RWPE2 (cell line): ENCODE measurements at regions not wholly inside any gene's neighbourhood (a gene's known extent, or its start where the extent isn't known, plus 50 kb on each side); places are given as distances from the start of the nearest gene placed in this dataset.

ENCODE experiments used
- ATAC-seq: fragments of 200-7000 bp; cut with Tn5 transposase; 3 replicates; pipeline ENCODE4 v1.9.1; 2021; ENCODE audit warnings: low read depth
- DNase-seq: peaks from one replicate; pipeline ENCODE4 v3.0.0-alpha.2; 2020; ENCODE audit warnings: low spot score
- H3K27ac ChIP-seq: fragments of 450-650 bp; 2 replicates; pipeline ENCODE4 v1.5.1; 2017; ENCODE audit warnings: mild to moderate bottlenecking; ENCODE audit not compliant: poor library complexity, severe bottlenecking
- H3K27me3 ChIP-seq: fragments of 250-450 bp; sonication (Bioruptor Pico); 2 replicates; pipeline ENCODE4 v1.5.1; 2021; ENCODE audit warnings: mild to moderate bottlenecking, moderate library complexity; ENCODE audit not compliant: insufficient read depth, poor library complexity, severe bottlenecking
- H3K36me3 ChIP-seq: fragments of 250-450 bp; sonication (Bioruptor Pico); 2 replicates; pipeline ENCODE4 v1.5.1; 2020; ENCODE audit warnings: low read depth, mild to moderate bottlenecking, moderate library complexity
- H3K4me1 ChIP-seq: fragments of 250-450 bp; sonication (Bioruptor Pico); 2 replicates; pipeline ENCODE4 v1.5.1; 2021; ENCODE audit warnings: mild to moderate bottlenecking, moderate library complexity; ENCODE audit not compliant: insufficient read depth, poor library complexity, severe bottlenecking
- H3K4me3 ChIP-seq: fragments of 250-450 bp; sonication (Bioruptor Pico); 2 replicates; pipeline ENCODE4 v1.5.1; 2021; ENCODE audit warnings: mild to moderate bottlenecking, moderate library complexity; ENCODE audit not compliant: severe bottlenecking
- H3K9me3 ChIP-seq: fragments of 250-450 bp; sonication (Bioruptor Pico); 2 replicates; pipeline ENCODE4 v1.5.1; 2021; ENCODE audit warnings: mild to moderate bottlenecking, moderate library complexity; ENCODE audit not compliant: severe bottlenecking
- CTCF ChIP-seq: fragments of 450-650 bp; IDR thresholded peaks from one replicate; pipeline ENCODE4 v1.5.1; 2017; ENCODE audit warnings: mild to moderate bottlenecking, moderate library complexity; ENCODE audit not compliant: poor library complexity, severe bottlenecking

GRCh38 chr2:106953779-106954178 is 67.8 kb upstream of the ST6GAL2 start:
- Histone ChIP-seq H3K4me3 (no peak overlapping the region), H3K27ac (no peak overlapping the region), H3K27me3 (peaks cover 3% of the 10 kb centered on the region), H3K36me3 (no peaks in the 10 kb centered on the region), H3K4me1 (no peaks in the 10 kb centered on the region), H3K9me3 (no peaks in the 10 kb centered on the region)
- no peak for TF ChIP-seq CTCF
- ATAC-seq (no peak), DNase-seq (no peak)

GRCh38 chr2:106954304-106954703 is 68.3 kb upstream of the ST6GAL2 start:
- ATAC-seq, result no peak

GRCh38 chr2:106956416-106956815 is 70.4 kb upstream of the ST6GAL2 start:
- H3K9me3 ChIP-seq, result no peaks in the 10 kb centered on the region
- DNase-seq, result no peak
- TF ChIP-seq CTCF, result no peak
- peaks cover 3% of the 10 kb centered on the region for H3K27me3 ChIP-seq
- no peak for ATAC-seq
- no peak overlapping the region for H3K27ac ChIP-seq
- no peaks in the 10 kb centered on the region for H3K4me1 ChIP-seq
- H3K36me3 ChIP-seq, result no peaks in the 10 kb centered on the region
- no peak overlapping the region for H3K4me3 ChIP-seq

More at GRCh38 chr2:106954304-106954703, 68.3 kb upstream of the ST6GAL2 start:
- Histone ChIP-seq H3K4me1 (no peaks in the 10 kb centered on the region), H3K27me3 (peaks cover 3% of the 10 kb centered on the region), H3K36me3 (no peaks in the 10 kb centered on the region), H3K27ac (no peak overlapping the region), H3K4me3 (no peak overlapping the region), H3K9me3 (no peaks in the 10 kb centered on the region)
- no peak for DNase-seq
- no peak for TF ChIP-seq CTCF

- H3K4me3 ChIP-seq, result no peak overlapping the region
- no peaks in the 10 kb centered on the region for H3K9me3 ChIP-seq
- peaks cover 3% of the 10 kb centered on the region for H3K27me3 ChIP-seq
- ATAC-seq (no peak), DNase-seq (no peak)
- no peak overlapping the region for H3K27ac ChIP-seq
- TF ChIP-seq CTCF, result no peak
- no peaks in the 10 kb centered on the region for H3K4me1 ChIP-seq
- H3K36me3 ChIP-seq, result no peaks in the 10 kb centered on the region
Observed at GRCh38 chr2:106956879-106957278, 70.9 kb upstream of the ST6GAL2 start.

GRCh38 chr2:106959975-106960682 is 74.2 kb upstream of the ST6GAL2 start:
- TF ChIP-seq CTCF, result no peak
- no peak overlapping the region for H3K4me3 ChIP-seq
- ATAC-seq, result no peak
- no peaks in the 10 kb centered on the region for H3K9me3 ChIP-seq
- DNase-seq, result no peak
- no peak overlapping the region for H3K27ac ChIP-seq
- H3K27me3 ChIP-seq, result no peaks in the 10 kb centered on the region
- H3K36me3 ChIP-seq, result no peaks in the 10 kb centered on the region
- H3K4me1 ChIP-seq, result no peaks in the 10 kb centered on the region
